ENCODE measurements at regions not wholly inside any gene's neighbourhood (a gene's known extent, or its start where the extent isn't known, plus 50 kb on each side); places are given as distances from the start of the nearest gene placed in this dataset.

- no peak for TF ChIP-seq YY1 (IDR thresholded peaks at IDR 0.05; ENCODE audit: low read depth)
- TF ChIP-seq ZBTB7A (IDR thresholded peaks at IDR 0.05; ENCODE audit: low read depth) = no peak
- no peak for TF ChIP-seq TCF12 (IDR thresholded peaks at IDR 0.05; ENCODE audit: low read depth)
- TF ChIP-seq RAD21 (IDR thresholded peaks at IDR 0.05; ENCODE audit: low read depth) = no peak
- no peak for TF ChIP-seq EP300 (IDR thresholded peaks at IDR 0.05; ENCODE audit: borderline replicate concordance)
- TF ChIP-seq REST (IDR thresholded peaks at IDR 0.05; ENCODE audit: low read depth) = no peak
- no peak for TF ChIP-seq TAF1 (IDR thresholded peaks at IDR 0.05; ENCODE audit: low read depth)
- TF ChIP-seq NFIC (IDR thresholded peaks at IDR 0.05) = no peak
- no peak for TF ChIP-seq FOXM1 (IDR thresholded peaks at IDR 0.05; ENCODE audit: borderline replicate concordance, low read depth)
- no peak for TF ChIP-seq CREB1 (IDR thresholded peaks at IDR 0.05; ENCODE audit: low read depth)
- no peak for TF ChIP-seq MAX (IDR thresholded peaks at IDR 0.05)
- no peak for TF ChIP-seq TEAD4 (IDR thresholded peaks at IDR 0.05)
- no peak for TF ChIP-seq CEBPB (IDR thresholded peaks at IDR 0.05)
Observed at GRCh38 chr1:208997726-208998312, 585.7 kb upstream of the CAMK1G start.

Measured in Ishikawa (cell line).